GM21737 (cell line): ENCODE measurements at regions not wholly inside any gene's neighbourhood (a gene's known extent, or its start where the extent isn't known, plus 50 kb on each side); places are given as distances from the start of the nearest gene placed in this dataset.

Source experiments
- ATAC-seq: cut with Tn5 transposase; IDR thresholded peaks from one replicate; pipeline ENCODE4 v1.9.1; 2021; ENCODE audit warnings: mild to moderate bottlenecking, moderate library complexity; ENCODE audit not compliant: unreplicated experiment

DNA sequence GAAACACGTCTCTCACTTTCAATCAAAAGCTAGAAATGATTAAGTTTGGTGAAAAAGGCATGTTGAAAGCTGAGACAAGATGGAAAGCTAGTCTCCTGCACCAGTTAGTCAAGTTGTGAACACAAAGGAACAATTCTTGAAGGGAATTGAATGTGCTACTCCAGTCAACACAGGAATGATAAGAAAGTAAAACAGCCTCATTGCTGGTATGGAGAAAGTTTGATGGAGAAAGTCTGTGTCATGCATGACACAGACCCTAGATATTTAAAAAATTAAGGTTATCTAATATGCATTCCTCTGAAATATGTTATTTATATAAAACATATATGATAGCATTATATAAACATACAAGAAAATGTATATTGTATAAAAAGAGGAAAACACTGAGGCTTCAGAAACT, 699.4 kb upstream of the FZD8 start:
- no peak for ATAC-seq

DNA sequence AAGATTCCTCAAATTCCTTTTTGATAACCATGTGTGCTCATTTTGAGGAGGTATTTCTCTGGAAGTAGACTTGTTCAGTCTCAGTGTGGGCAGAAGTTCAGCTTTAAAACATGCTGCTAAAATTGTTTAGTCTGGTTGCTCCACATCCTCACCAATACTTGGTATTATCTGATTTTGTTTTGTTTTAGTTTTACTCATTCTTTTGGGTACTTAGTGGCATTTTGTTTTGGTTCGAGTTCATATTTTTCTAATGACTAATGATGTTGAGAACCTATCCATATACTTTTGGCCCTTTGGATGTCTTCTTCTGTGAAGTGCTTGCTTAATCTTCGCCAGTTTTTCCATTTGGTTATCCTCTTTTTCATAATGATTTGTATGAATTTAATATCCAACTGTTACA, 694.2 kb upstream of the FZD8 start:
- no peak for ATAC-seq

DNA sequence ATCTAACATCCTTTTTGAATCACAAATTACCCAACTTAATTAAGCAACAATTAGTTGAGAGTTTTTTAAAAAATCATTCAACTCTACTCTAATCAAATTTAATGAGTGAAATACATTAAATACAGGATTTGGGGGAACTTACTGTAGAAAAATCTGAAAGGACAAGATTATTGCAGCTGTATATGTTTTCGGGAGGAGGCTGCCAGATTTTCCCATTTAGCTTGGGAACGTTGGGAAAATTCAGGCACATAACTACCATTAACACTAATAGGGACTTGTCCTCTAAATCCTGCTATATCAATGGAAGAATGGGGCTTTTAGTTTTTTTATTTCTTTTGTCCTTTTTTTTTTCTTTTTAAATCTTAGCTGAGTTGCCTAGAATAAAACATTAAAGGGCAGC, 691.4 kb upstream of the FZD8 start:
- ATAC-seq = no peak

DNA sequence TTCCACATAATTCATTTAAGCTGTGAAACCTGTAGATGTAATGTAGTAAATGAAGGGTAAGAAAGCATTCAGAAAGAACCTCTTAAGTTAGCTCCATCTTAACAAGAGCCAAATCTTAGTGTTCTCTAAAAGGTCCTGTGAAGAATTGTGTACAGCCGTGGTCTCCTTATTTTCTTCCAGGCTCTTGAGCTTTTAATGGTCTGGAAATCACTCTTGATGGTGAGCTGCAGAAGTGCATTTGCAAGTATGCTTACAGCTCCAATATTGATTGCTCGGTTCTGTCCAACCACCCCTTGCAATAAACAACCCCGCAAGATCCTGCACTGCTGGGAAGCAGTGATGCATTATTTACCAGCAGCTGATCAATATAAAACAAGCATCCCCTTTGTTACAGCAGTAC, 690.8 kb upstream of the FZD8 start:
- no peak for ATAC-seq

DNA sequence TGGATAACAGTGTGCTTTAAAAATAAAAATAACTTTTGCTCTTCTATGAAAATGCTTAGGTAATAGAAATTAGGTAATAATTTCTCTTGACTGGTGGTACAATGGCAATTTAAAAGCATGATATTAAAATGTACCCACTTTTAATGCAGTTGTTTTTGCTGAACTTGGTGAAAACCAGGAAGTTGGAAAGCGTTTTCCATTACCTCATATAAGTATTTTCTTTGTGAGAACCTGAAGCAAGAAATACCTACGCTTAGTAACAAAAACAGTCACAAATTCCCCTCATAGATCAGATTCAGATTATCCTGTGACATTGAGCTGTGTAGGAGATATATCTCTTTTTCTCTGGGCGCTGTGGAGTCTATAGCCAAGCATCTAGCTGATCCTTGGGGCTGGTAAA, 689.0 kb upstream of the FZD8 start:
- no peak for ATAC-seq

DNA sequence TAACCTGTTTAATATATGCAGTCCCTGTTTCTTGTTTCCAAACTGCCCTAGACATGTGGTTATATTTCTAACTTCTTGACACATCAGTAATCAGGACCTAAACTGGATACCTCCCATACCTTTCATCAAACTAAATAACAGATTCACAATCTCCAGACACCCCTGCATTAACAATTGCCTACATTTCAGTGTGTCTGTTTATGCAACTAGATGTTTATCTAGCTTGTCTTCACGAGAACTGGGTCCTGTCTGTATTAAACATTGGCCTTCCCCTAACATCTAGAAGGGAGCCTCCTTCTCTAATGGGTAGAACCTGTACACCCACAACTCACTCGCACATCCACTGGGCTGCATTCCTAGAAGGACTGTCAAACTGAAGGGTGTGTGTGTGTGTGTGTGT, 683.7 kb upstream of the FZD8 start:
- ATAC-seq = no peak

DNA sequence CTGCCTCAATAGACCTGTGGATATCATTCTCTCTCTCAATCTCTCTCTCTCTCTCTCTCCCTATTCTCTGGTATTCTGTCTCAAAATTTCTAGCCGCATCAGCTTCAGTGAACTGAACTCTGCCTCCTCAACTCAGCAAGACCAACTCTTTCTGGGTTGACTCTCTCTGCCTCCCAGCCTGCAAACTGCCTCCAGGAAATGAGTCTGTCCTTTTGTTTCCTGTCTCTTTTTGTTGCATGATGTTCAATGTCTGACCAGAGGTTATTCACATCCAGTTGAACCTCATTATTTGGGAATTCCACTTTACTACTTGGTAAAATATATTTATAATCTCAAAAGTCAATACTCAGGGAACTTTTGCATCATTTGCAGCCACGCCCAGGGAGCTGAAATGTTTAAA, 682.7 kb upstream of the FZD8 start:
- no peak for ATAC-seq

DNA sequence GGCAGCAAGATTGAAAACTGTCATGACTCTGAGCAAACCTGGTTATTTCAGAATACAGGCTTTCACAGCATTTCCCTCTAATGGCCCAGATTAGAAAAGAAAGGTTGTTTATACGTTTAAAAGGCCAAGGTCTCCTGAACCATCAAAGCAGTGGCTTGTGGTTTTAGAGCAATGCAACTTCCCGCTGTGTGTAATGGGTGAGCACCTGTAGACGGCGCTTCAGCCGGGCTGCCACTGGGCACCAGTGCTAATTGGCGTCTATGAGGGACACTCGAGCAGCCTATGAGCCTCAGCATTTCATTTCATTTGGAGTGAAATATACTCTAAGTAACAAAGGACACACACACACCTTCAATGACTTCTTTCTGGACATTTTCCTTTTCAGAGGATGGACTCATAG, 671.0 kb upstream of the FZD8 start:
- ATAC-seq = no peak

DNA sequence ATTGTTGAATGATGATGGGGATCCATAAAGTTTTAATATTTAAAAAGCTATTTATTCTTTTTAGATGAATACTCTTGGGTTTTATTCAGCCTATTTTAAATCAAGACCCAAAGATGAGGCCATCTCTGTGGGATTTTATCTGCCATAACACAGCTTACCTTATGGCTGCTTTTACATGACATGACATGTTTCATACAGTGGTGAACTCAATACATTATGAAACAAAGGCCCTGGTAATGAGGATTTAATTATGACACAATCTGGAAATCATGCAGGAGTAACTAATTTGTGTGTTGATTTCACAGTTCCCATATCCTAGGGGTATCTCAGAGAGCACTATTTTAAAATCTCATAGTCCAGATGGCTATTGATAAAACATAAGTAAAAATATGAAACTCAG, 661.8 kb upstream of the FZD8 start:
- no peak for ATAC-seq

DNA sequence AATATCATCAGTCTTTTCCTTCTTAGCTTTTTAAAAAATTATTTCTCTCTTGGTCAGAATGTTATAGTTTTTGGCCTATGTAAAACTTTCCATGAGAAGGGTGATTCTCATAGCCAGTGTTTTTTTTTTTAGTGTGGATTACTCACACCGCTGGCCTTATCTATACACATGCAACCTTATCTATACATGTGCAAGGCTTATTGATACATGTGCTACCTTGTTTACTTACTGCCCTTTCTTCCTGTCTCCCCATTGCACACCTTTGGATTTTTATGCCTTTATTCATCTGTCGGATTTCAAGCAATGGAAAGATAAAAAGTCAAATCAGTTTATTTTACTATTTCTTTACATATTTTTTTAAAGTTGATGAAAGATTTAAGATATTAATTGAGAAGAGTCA, 660.0 kb upstream of the FZD8 start:
- no peak for ATAC-seq

DNA sequence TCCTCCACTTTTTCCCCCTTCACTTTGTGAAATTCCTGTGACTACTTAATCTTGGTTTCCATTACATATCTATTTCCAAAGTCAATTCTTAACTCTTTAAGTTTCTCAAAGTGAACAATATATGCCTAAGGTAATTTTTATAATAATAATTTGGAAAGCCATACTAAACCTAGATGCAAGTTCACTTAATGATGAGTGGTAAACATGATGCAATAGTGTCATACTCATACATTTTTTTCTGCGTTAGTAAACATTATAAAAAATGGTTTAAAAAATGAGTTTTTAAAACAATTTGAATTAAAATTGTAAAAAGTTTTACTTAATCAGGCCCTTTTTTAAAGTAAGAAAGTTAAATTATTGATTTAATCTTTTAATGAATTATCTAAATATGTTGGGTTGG, 659.4 kb upstream of the FZD8 start:
- no peak for ATAC-seq

DNA sequence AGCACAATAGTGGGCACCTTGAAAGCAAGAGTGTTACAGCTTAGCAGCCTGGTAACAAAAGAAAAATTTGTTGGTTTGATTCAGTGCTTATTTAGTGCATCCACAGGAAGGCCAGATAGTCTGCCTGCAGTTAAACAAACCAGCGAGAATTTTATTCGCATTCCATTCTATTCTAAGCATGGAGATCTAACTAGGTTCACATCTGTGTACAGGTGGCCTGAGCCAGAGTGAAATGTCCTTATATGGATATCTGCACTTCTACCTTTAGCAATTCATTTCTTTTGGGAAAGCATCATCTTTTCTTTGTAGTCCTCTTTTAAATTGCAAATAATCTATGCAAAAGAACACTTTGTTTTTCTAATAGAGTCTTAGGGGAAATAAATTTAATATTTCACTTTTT, 659.0 kb upstream of the FZD8 start:
- ATAC-seq = no peak

DNA sequence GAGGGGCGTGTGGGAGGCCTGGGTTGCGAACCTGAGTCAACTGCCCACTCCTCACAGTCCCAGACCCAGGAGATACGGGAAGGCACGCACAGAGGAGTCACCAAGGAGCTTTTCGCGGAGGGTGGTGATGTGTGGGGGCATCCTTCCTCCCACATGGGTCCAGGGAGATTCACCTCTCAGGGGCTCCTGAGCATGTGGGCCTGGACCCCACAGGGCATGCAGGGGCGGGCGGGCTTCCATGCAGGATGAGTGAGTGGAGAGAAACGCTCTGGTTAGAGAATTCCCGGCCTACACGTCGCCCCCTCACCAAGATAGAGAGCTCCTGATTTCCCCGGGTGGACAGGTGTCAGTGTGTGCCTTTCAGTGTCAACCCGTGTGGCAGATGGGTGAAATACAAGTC, 641.7 kb upstream of the FZD8 start:
- no peak for ATAC-seq

DNA sequence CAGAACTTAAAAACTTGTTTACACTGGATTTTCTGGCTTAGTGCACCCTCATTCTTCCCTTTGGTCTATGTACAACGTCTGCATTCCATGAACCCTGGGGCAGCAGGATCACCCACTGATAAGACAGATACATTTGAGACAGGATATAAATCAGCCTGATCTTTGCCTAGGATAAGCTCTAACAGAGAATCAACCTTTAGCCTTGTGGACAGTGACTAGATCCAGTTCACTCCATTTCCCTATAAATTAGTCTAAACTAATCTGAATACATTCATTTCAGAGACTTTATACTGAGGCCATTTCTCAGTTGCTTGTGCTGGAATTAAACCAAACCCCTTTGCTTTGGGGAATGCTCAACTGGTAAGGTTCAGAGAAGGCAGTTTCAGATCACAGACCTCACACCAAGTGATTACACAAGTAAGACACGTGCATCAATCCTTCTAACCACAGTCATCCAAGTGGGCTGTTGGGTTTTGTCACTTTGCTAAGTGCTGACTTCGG, 639.8 kb upstream of the FZD8 start:
- no peak for ATAC-seq

DNA sequence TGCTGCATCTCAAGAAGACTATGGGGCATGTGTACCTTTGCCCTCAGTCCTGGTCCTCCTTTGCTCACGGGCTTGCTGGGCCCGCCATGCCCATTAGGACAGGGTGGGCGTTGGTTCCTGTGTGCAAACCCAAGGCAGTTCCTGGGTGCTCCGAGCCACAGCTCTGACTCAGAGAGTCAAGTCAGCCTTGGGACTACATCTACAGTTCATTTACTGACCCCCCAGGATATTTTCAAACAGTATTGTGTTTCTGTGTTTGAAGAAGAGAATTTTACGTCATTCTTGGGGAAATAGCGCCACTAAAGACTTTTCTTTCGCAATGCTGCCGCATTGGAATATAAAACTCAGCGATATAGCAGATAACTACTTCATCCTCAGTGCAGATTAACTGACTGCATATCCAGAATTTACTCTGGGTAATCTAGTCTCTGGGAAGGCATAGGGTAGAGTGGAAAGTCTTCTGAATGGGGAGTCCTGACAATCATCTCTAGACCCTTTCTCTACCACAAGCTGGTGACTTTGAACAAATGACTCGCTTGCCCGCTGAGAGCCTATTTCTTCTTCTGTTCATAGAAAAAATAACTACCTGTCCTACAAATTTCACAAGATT, 638.9 kb upstream of the FZD8 start:
- no peak for ATAC-seq

DNA sequence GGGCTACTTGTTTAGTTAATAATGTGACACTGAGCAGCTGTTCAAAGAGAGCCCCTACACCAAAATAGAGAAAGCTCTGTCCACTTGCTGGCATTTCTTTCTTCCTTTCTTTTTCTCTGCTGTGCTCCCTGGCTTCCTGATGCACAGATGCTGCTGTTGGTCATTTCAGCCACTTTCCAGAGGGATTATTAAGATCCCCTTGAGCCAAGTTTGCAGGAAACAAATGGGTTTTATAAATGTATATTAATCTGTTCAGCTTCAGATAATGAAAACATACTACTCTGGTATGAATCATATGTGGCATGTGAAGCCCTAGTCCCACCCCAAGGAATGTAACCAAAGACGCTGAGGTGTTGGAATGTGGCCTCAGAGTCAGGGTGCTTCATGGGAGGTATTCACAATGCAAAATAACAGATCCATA, 638.2 kb upstream of the FZD8 start:
- ATAC-seq = no peak

DNA sequence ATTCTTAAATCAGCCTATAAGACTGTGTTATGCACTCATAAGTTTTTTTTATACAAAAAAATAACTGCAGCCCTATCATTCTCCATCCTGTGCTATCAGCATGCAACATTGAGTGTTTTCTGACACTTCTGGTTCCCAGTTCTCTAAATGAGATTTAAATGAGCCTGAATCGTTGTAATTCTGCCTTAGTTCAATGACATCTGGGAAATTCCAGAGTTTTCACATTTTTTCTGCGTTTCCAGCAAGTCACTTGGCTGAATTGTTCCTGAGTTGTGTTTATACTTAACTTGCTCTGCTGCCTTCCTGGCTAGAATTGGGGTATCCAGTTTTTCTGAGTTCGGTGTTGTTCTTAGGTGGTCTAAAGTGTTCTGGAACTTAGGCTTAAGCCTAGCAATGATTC, 636.1 kb upstream of the FZD8 start:
- no peak for ATAC-seq

DNA sequence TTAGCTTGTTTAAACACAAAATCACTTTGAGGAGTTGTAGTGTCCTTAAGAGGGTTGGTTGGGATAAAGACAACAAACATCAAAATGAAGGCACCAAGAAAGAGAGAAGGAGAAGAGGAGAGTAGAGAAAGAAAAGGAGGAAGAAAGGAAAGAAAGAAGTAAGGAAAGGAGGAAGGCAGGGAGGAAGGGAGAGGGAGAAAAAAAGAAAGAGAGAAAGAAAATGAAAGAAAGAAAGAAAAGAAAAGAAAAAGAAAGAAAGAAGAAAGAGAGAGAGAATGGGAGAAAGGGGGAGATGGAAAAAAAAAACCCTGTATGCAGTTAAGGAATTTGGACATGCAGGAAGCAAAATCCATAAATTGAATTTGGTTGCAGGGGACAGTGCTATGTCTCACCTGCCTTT, 635.4 kb upstream of the FZD8 start:
- ATAC-seq = no peak

DNA sequence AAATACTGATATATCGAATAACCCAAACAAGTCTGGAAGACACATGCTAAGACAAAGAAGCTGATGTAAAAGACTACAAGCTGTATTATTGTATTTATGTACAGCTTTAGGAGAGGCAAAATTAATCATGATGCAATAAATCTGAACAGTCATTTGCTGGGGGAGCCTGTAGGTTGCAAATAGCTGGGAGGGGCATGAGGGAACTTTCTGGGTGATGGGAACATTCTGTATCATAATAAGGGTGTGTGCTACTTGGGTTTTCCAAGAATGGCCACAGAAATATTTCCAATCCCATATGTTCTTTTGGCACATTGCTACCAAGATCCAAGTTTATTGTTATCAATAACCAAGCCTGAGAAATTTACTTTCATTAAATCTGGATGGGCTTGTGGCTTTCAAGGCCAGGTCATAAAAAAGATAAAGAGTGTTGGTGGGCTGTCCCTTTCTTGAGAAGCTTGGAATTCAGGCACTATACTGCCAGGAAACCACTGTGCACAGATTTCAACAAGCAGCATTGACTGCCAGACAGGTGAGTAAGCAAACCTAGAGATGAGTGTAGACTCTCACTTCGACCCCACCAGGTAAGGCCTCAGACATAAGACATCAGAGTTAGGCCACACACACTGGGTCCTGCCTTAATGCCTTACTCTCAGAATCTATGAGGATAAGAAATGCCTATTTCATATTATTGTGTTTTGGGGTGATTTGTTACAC, 629.7 kb upstream of the FZD8 start:
- no peak for ATAC-seq

DNA sequence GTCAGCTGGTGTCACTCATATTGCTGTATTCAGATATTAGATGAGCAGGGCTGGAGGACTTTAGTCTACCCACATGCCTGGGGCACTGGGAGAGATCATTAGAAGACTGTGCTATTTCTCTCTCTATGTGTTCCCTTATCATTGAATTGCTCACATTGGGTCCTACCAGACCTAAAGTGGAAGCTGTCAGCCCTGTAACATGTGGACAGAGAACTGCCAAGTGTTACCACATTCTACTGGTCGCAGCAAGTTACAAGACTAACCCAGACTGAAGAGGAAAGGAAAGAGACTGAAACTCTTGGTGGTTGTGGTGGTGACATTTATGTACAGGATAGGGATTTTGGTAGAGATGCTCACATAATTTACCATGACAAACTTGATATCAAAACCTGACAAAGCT, 627.1 kb upstream of the FZD8 start:
- no peak for ATAC-seq

DNA sequence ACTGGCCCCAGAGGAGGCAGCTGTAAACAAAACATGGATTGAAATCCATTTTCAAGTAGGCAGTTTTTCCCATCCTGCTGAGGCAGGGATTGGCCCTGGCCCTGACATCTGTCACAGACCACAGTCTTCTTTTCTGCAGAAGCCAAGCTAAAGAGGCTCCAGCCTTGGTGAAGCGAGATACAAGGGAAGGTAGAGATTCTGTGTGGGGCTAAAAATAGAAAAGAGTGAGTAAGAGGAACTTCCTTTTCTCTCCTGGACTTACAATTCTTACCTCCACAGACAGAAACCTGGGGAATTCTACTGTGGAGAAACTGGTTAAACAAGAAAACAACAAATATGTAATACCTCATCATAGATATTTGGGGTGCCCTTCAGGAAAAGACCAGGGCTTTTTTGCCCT, 624.8 kb upstream of the FZD8 start:
- no peak for ATAC-seq

DNA sequence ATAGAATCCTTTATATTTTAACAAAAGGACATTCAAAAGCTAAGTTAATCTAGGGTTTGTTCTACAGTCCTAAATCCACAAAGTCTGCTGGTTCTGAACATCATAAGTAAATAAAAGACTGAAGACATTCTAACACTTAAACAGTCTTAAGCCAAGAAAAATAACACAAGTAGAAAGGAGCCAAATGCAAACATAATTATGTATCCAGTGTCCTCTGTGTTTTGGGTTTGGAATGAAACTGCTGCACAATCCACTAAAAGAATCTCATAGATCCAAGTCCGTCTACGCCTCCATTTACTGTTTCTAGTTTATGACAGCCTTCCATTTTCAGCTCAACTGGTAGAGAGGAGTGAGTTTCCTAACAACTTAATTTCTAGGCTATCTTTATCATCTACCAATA, 623.6 kb upstream of the FZD8 start:
- ATAC-seq = no peak

DNA sequence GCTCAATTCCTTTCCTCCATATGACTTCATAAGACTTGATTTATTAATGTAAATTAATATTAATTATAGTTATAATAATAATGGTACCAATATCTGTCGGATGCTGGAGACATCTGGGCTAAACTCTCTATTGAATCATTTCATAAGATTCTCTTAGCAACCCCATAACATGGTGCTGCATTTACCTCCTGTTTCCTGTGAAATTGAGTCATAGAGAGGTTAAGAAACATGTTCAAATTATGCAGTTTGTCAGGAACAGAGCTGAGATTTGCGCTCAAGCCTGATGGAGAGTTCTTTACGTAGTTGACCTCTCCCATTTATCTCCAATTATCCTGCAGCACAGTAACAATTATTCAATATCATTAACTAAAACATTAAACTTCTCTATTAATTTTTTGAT, 621.8 kb upstream of the FZD8 start:
- no peak for ATAC-seq
